ENCODE measurements at regions not wholly inside any gene's neighbourhood (a gene's known extent, or its start where the extent isn't known, plus 50 kb on each side); places are given as distances from the start of the nearest gene placed in this dataset.

GRCh38 chr21:27045281-27045985, 78.5 kb upstream of the ADAMTS5 start:
- TF ChIP-seq ARNT (IDR thresholded peaks at IDR 0.05), result no peak
- TF ChIP-seq CTCF (IDR thresholded peaks at IDR 0.05 in 2 of 3, conservative IDR thresholded peaks at IDR 0.05 in 1 of 3; ENCODE audit: insufficient read depth in 2 of 3, low read depth in 1 of 3, low read length in 3 of 3), result no peak
- TF ChIP-seq L3MBTL2 (IDR thresholded peaks at IDR 0.05), result no peak
- no peak for TF ChIP-seq HNRNPH1 (optimal IDR thresholded peaks at IDR 0.05; ENCODE audit: low read depth, low read length)
- TF ChIP-seq POLR2A (conservative IDR thresholded peaks at IDR 0.05), result no peak
- no peak for TF ChIP-seq ZNF23 (CRISPR knock-in tag; IDR thresholded peaks at IDR 0.05)
- TF ChIP-seq ZNF324 (CRISPR knock-in tag; IDR thresholded peaks at IDR 0.05), result no peak
- TF ChIP-seq YY1 (IDR thresholded peaks at IDR 0.05; ENCODE audit: borderline replicate concordance in 1 of 3, control insufficient read depth in 1 of 3, extremely low read depth in 1 of 3, insufficient read depth in 3 of 3, insufficient read length in 1 of 3, insufficient replicate concordance in 2 of 3, low read depth in 1 of 3, low read length in 2 of 3), result no peak
- no peak for TF ChIP-seq TBP (optimal IDR thresholded peaks at IDR 0.05; ENCODE audit: low read depth, low read length)
- TF ChIP-seq NFYB (IDR thresholded peaks at IDR 0.05; ENCODE audit: extremely low read depth, insufficient read length), result no peak
- no peak for TF ChIP-seq SIN3A (IDR thresholded peaks at IDR 0.05; ENCODE audit: borderline replicate concordance in 2 of 2, control insufficient read depth in 1 of 2, low read depth in 2 of 2, low read length in 2 of 2)
